ENCODE measurements at regions not wholly inside any gene's neighbourhood (a gene's known extent, or its start where the extent isn't known, plus 50 kb on each side); places are given as distances from the start of the nearest gene placed in this dataset.

- no peak overlapping the region for H3K4me3 ChIP-seq (ENCODE audit: control insufficient read depth, low read depth, low read length)
- TF ChIP-seq CTCF (IDR thresholded peaks at IDR 0.05; ENCODE audit: control insufficient read depth, insufficient read depth, low read depth, low read length, missing control alignments), result no peak
- DNase-seq (ENCODE audit: low read depth), result no peak
Measured at GRCh38 chr13:78993792-78994191, 334.8 kb upstream of the OBI1 start.

GRCh38 chr13:78981913-78982312, 323.0 kb upstream of the OBI1 start:
- DNase-seq (ENCODE audit: low read depth), result no peak
- no peak overlapping the region for H3K4me3 ChIP-seq (ENCODE audit: control insufficient read depth, low read depth, low read length)
- no peak for TF ChIP-seq CTCF (IDR thresholded peaks at IDR 0.05; ENCODE audit: control insufficient read depth, insufficient read depth, low read depth, low read length, missing control alignments)

DNA sequence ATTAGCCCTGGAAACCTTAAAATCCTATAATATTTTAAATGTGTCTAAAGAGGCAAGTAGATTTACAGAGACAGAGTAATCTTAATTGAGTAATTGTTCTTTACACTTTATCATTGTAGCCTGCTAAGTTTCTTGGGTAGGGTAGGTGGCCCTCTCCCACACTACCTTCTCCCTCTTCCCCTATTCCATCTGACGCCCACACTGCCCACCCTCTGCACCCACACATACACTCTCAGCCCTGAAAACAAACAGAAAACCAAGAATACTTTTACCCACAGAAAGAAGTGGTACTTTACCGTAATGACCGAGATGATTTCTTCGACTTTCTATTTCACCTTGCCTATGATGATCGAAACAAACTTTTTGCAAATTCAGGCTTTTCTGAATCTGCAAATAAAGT, 320.4 kb upstream of the OBI1 start:
- TF ChIP-seq CTCF (IDR thresholded peaks at IDR 0.05; ENCODE audit: control insufficient read depth, insufficient read depth, low read depth, low read length, missing control alignments), result no peak
- no peak for DNase-seq (ENCODE audit: low read depth)
- no peak overlapping the region for H3K4me3 ChIP-seq (ENCODE audit: control insufficient read depth, low read depth, low read length)

- peak; percentile 17 for DNase-seq (ENCODE audit: low read depth)
- H3K4me3 ChIP-seq (ENCODE audit: control insufficient read depth, low read depth, low read length), result no peak overlapping the region
- peak; percentile 51 for TF ChIP-seq CTCF (IDR thresholded peaks at IDR 0.05; ENCODE audit: control insufficient read depth, insufficient read depth, low read depth, low read length, missing control alignments)
Measured at GRCh38 chr13:78978381-78978998, 319.5 kb upstream of the OBI1 start.

- H3K4me3 ChIP-seq (ENCODE audit: control insufficient read depth, low read depth, low read length), result no peak overlapping the region
- no peak for TF ChIP-seq CTCF (IDR thresholded peaks at IDR 0.05; ENCODE audit: control insufficient read depth, insufficient read depth, low read depth, low read length, missing control alignments)
- DNase-seq (ENCODE audit: low read depth), result no peak
Measured at GRCh38 chr13:78977311-78977710, 318.4 kb upstream of the OBI1 start.

- no peak for DNase-seq (ENCODE audit: low read depth)
- no peak for TF ChIP-seq CTCF (IDR thresholded peaks at IDR 0.05; ENCODE audit: control insufficient read depth, insufficient read depth, low read depth, low read length, missing control alignments)
- H3K4me3 ChIP-seq (ENCODE audit: control insufficient read depth, low read depth, low read length), result no peak overlapping the region
Measured at GRCh38 chr13:78976696-78977095, 317.7 kb upstream of the OBI1 start.

DNA sequence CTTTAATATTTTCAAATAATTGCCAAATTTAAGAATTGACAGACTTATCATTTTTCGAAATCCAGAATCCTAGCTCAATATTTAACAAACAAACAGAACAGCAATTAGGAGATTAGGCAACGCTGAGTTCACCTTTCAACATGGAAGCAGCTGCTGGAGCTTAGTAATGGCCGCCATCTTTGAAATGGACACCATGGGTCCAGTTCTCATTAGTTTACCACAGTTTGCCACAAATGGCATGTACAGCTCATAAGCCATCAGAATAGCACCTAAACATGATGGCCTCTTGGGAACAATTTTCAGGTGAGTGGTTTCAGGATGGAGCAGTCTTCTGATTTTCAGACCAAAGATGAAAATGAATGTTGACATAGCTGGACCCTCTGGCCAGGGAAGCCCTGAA, 313.6 kb upstream of the OBI1 start:
- TF ChIP-seq CTCF (IDR thresholded peaks at IDR 0.05; ENCODE audit: control insufficient read depth, insufficient read depth, low read depth, low read length, missing control alignments), result no peak
- DNase-seq (ENCODE audit: low read depth), result no peak
- H3K4me3 ChIP-seq (ENCODE audit: control insufficient read depth, low read depth, low read length), result no peak overlapping the region
